ENCODE measurements at regions not wholly inside any gene's neighbourhood (a gene's known extent, or its start where the extent isn't known, plus 50 kb on each side); places are given as distances from the start of the nearest gene placed in this dataset.

DNA sequence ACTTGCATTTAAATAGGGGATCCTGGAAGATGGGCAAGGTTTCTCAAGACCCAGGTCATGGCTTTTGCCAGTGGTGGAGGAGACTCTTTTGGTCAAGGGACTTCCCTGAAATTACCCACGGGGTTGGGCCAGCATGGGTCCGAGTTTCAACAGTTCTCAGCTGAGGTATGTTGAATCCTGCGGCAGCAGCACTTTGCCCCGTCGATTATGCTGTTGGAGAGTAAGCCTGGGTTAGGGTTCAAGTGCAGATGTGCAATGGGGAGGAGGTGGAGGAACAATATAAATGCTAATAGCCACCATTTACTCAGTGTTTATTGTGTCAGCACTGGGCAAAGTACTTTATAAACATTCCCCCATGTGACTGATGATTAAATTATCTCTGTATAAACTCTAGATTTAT is 96.0 kb upstream of the GATA6 start:
- DNase-seq (ENCODE audit: low read depth in 2 of 2) = no peak

DNA sequence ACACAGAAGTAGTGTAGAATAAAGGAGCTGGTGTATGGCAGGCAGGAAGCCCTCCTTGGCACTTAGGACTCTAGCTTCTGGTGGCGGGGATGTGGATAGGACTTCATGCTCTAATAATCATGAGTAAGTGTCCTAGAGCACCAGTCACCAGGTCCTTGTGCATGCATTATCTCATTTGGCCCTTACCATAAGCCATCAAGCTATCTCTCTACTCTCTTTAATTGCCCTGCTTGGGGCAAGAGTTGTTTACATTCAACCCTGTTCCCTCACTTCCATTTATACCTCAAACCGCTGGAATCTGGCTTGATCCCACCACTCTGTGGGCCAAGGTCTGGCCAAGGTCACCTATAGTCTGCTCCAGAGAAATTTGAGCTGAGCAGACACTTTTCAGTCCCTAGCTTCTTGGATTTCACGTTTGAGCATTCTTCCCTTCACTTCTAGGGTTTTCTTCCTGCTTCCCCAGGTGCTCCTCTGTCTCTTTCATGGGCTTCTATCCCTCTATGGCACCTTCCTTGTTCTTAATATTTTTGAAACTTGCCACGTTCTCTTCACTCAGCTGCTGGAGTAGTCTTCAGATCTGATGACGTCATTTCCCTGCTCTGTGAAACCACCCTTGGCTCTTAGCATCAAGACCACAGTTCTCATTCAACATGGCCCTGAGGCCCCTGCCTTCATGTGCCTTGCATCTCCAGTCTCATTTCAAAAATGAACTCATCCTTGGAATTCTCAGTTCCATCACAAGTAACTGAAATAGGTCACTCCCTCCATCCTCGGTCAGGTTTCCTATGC is 94.9 kb upstream of the GATA6 start:
- no peak for DNase-seq (ENCODE audit: low read depth in 2 of 2)

DNA sequence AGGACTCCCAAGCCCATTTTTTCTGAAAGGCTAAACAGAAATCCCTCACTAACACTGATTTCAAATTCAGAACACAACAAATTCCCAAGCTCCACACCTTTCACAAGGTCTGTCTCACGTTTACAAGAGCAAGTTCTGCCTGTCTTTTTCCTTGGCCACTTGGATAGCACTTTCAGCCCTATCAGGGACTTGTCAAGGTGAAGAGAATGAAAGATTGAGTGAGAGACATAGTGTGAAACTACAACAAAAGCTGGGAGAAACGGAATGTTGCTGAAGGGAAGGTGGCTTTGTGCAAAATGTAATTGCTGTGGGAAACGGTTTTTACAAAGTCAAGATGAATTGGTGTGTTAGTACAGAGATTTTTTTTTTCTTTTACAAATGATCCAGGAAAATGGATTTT is 89.4 kb upstream of the GATA6 start:
- no peak for DNase-seq (ENCODE audit: low read depth in 2 of 2)

DNA sequence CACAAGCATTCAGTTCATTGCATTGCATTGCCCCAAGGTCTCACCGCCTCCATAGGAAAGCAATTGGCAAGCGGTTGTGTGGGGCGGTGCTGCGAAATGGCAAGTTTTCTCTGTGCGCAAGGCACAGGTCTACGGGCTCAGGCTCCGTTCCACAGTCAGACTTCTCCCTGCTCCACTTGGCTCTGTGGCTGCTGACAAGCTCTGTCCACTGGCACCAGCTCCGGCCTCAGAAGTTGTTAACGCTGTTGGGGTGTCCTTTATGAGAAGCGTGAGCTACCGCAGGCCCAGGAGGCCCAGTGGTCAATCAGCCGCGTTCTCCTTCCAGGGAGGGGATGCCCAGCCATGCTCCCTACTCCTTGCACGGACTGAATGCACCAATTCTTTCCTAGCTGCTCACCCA is 87.0 kb upstream of the GATA6 start:
- no peak for DNase-seq (ENCODE audit: low read depth in 2 of 2)

DNA sequence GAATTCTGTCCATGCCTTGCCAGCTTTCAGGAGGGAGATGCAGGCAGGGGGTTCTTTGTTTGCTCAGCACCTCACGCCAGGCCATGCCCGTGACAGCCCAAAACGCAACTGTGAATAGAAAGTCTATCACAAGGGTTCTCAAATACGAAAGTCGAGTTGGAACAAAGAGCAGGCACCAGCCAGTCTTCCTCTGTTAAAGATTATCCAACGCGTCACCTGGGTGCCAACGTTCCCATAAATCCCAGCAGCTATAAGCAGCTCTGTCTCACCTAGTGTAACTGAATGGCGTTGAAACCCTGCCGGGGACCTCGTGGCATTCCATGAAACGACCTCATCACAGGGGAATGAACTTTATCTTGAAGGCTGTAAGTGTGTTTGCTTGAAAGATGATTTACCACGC is 84.8 kb upstream of the GATA6 start:
- DNase-seq (ENCODE audit: low read depth in 2 of 2) = no peak

DNA sequence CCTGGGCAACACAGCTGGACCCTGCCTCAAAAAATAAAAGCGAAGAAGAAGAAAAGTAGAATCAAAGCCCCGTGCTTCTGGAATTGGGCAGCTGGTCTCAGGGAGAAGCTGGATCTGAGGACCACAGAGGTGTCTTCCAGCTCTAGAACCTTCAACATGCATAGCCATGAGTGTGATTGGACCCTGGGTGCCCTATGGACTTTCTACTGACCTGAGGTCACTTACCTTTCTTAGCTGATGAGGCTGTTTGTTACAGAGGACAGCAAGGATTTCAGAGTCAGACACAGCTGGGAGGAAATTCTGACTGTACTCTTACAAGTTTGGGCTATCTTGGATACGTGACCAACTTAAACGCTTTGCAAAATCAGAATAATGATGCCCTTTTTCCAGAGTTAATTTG is 82.4 kb upstream of the GATA6 start:
- no peak for DNase-seq (ENCODE audit: low read depth in 2 of 2)

DNA sequence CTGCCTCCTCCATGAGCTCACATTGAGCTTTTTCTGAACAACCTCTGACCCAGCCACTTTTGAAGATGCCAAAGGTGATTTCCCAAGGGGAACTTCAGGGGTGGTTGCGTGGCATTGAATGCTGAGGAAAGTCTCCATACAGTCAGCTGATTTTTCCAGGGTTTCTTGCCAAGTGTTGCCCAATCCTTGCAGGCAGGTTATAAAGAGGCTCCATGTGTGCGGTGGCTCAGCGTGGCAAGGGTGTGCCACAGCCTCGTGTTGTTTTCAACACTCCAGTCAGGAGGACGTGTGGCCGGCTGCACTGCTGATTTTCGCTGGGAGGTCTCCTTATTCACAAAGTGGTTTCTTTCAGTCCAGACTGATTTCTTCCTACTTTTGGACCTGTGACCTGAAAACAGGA is 81.4 kb upstream of the GATA6 start:
- DNase-seq (ENCODE audit: low read depth in 2 of 2) = no peak

DNA sequence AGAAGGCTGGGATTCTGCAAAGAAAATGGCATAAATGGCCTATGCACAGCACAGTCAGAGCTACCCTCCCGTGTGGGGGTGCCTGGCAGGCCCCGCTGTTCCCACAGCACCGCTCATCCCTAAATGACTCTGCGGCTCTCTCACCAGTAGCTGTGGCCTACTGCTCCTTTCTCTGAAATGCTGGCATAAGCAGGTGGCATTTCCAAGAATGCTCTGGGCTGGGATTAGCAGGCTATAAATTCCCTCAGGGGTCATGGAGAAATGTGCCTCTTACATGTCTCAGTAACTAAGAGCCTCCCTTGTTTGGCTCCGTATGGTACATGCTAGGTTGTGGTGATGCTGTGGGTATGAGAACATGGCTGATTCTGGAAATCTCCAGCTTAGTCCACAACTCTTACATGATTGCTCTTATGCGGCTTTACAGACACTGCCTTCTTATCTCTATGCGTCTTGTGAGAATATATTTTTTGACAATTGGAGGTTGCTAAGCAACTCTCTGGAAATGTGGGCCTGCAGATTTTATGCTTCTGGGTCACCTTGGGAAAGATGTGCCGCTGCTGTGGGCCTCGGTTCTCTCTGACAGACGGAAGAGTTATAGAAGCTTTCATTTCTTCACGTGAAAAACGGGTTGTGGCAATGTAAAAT is 80.3 kb upstream of the GATA6 start:
- DNase-seq (ENCODE audit: low read depth in 2 of 2) = no peak

DNA sequence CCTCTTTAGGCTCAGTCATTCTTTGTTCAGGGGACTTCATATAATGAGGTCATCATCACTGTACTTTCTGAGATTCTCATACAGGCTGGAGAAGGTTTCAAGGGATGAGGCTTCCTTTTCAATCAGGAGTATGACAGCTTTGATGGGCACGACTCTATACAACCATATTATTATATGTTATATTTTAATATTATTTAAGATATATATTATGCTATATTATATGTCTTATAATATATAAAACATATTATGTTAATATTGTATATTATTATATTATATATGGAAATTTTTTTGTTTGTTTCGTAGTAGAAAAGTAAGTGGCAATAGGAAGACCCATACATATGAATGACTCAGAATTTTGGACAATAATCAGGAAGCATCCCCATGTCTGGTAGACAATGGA is 78.0 kb upstream of the GATA6 start:
- DNase-seq (ENCODE audit: low read depth in 2 of 2) = no peak

DNA sequence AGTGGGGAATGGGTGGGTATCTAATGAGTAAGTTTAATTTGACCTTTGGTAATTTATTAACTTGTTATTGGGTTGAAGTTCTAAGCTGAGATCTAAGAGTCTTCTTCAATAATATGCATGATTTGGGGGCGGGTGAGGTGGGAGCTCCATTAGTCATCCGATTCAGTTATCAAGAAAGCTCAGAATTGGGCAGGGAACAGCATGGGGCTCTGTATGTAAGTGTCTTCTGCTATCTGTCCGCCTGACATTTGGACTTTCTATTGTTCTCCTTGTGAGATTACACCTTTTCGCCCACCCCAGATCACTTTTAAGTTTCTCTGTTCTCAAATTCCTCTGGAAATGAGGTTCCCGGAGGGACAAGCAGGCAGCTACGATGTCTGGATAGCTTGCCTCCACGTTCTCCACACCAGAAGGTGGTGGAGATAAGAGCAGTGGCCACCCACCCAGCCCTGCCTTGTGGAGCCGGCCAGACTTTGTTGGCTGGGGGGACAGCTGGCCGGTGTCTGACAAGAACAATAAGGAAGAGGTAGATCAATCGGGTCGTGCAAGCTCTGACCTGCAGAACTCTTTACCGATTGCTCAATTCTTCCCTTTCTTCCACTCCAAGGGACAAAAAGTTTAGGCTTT is 75.5 kb upstream of the GATA6 start:
- DNase-seq (ENCODE audit: low read depth in 2 of 2) = no peak

DNA sequence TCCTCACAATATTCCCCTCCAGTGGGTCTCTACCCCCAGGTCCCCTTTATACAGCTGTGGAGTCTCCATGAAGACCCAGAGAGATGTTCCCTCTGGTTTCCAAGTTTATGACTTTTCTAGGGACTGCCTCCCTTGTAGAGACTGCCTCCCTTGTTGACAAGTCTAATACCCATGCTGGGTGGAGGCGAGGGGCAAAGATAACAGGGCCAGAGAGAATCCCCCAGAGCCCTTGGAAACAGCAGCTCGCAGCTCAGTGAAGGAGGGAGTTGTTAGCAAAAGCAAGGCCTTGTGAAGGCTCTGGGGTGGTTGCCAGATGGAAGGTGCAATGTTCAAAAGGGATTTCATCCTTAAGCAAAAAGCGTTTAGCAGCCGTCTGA is 75.0 kb upstream of the GATA6 start:
- no peak for DNase-seq (ENCODE audit: low read depth in 2 of 2)

DNA sequence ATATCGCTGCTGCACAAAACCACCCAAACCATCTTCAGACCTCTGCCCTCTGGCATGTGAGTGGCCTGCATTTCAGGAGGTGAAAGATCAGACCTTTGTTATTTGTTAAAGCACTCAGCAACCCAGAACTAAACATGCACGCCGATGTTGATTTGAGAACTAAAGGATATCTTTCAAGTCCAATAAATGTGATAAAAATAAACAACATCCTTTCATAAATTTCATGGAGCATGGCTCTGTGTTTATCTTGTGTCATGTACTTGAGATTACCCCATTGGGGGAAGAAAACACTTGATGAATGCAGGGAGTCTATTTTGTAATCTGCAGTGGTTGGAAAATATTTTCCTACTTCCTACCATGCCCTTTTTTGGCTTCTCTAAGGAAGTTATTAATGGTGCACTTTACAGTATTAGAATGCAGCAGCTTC is 70.8 kb upstream of the GATA6 start:
- no peak for DNase-seq (ENCODE audit: low read depth in 2 of 2)

DNA sequence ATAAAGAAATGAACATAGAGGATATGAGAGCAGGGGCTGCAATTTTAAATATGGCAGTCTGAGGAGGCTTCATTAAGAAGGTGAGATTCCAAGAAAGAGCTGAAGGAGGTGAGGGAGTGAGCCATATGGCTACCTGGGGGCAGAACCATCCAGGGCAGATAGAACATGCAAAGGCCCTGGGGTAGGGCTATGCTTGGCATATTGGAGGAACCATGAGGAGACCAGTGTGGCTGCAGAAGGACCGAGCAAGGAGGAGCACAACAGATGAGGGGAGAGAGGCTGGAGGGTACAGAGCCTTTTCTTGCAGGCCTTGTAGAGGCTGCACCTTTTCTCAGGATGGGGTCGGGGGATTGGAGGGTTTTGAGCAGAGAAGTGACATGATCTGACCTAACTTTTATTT is 69.5 kb upstream of the GATA6 start:
- DNase-seq (ENCODE audit: low read depth in 2 of 2) = no peak

DNA sequence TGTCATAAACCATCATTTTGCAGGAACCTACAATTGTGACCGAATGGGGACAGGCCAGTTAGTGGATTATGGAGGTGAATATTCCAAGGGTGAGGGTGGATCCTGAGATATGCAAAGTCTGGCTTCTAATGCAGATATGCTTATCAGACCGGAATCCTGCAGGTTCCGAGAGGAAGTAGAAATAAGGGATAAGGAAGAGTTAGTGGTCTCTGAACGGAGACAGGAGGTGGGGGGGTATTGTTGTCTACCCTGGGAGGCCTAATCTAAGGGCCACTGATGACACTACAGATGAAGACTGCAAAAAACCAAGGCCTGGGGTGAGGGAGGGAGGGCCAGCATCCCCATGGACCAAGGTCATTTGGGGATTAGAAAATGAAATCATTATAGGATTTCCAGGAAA is 67.7 kb upstream of the GATA6 start:
- DNase-seq (ENCODE audit: low read depth in 2 of 2) = no peak

DNA sequence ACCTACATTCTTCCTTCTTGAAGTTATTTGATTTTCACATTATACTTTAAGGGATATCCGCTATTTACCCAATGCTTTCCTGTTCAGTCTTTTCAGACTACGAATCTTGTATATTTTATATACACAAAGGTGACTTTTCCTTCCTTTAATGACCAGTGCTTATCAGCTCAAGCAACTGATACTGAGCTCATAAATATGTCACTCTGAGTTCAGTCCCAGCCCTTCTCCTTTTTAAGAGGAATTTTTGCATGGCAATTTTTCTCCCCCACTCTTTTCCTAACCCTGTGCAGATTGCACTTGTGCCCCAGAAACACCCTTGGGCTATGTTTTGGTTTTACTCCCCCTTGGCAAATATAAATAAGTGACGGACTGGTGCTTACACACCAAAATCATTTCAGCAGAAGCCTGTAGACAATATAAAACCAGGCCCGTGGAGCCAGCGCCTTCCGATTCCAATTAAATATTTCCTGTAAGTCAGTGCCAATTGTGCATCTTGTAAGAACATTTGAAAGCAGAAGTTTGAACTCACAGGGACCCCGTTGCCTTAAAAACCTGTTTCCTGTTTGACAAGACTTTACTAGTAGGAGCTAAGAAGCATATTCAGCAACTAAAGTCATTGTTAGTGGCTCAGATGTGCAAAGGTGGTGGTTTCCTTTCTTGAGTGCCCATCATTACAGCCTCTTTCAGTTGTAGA is 66.3 kb upstream of the GATA6 start:
- DNase-seq (ENCODE audit: low read depth in 2 of 2) = no peak

DNA sequence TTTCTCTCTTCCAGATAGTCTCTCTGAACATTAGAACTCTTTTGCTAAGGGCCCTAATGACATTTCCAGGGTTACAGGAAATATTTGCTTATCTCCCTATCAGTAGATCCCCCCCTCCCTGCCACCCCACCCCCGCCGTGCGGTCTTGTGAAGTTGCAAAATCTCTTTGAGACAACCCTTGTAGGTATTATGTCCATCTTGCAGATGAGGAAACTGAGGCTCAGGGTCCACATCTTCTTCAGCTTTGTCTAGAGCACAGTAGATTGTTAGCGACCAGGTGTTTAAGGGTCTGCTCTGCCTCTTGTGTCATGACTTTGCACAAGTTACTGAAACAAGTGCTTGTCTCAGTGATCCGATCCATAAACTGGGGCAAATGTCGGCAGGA is 65.8 kb upstream of the GATA6 start:
- DNase-seq (ENCODE audit: low read depth in 2 of 2) = no peak

DNA sequence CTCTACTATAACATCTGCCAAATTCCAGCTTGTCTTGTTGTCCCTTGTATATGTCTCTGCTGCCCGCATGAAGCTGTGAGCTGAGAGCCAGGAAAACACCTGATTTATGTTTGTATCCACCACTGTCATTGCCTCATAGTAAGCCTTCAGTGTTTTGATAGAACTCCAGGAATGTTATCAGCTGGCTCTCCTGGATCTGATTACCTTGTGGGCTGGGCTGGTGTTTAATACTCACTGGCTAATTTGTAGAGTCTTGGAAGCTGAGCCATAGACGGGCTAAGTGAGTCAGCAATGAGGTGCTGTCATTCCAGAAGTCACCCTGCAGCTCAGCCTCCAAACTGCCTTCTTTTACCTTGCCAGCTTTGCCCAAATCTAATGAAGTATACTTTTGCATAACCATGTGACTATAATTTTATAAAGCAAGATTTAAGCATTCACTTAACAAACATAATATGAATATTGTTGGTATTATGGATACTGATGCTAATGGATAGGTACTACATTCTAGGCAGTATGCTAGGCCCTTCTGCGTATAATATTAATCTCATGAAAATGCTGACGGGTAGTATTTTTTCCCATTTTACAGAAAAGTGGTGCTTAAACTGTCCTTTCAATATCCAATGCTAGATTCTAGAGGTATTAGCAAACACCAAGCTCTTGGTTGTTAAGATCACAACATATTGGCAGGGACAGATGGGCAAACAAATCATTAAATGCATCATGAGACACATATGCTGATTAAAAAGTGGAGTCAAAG is 62.7 kb upstream of the GATA6 start:
- no peak for DNase-seq (ENCODE audit: low read depth in 2 of 2)

DNA sequence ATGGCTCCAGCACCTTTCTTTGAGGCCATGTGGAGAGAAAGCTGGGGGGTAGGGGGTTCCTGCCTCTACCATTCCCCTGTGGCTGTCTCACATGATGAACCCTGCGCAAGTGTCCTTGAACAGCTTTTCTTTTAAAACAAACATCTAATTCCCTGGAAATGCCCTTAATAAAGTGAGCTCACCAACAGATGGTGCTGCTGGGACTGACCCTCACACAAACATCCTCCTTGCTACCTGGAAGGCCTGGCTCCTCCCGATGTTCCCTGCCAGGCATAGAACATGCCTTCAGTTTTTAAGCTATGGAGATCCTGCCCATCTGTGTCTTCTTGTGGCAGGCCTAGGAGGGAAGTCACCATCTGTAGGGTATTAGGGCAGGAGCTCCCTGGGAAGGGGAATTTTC is 60.7 kb upstream of the GATA6 start:
- DNase-seq (ENCODE audit: low read depth in 2 of 2) = no peak

DNA sequence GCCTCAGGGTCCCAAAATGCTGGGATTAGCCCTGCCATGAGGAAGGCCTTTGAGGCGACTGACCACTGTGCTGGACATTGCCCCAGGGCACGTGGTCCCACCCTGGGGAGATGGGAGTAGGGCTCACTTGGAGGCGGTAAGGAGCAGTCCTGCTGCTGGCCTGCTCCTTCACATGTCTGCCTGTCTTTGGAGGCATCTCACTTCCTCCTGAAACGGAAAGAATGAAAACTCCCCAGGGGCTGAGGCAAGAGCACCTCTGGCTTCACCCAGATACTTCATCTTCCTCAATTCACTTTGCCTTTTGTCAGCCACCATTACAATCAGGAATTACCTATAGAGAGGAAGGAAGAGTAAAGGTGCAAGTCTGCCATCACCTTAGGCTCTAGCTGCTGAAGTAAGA is 59.9 kb upstream of the GATA6 start:
- no peak for DNase-seq (ENCODE audit: low read depth in 2 of 2)

DNA sequence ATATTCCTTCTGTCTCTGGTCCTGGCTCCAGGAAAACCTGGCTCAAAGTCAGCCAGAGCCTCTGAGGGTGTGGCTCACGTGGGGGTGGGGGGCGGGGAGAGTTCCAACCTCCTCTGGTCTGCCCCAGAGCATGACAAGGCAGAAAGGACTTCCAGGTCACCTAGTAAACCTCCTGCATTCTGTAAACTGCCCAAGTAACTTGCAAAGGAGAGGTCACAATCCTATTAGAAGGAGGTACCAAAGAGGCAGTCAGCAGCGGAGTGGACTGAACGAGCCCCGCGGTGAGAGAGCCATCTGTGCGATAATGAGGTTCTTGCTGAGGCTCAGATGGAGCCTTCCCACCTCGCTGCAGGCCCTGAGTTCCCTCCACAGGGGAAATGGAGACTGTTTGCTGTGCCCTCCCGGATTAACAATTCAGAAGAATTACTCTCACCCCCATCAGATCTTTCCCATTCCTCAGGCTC is 58.9 kb upstream of the GATA6 start:
- DNase-seq (ENCODE audit: low read depth in 2 of 2) = no peak

DNA sequence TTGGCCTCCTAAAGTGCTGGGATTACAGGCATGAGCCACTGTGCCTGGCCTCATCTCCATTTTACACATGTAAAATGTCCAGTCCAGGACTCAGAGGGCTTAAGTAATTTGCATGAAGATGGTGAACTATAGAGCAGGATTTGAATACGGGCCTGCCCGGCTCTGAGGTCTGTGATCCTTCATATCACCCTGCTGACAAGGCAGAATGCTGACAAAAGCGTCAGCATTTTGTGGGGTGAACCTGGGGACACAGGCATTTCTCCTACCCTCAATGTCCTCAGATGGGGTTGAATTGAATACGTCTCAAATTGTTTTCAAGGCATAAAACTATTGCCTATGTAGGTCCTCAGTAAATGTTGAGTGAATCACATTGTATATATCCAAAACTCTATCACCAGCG is 57.2 kb upstream of the GATA6 start:
- DNase-seq (ENCODE audit: low read depth in 2 of 2) = no peak

Measured in stimulated activated CD8-positive, alpha-beta memory T cell treated with anti-CD3 and anti-CD28 coated beads, Interleukin-7, amount 100 ng/mL, for 4 hours (primary cell).